Progenitor cell of endocrine pancreas (in vitro differentiated cells): ENCODE measurements at regions not wholly inside any gene's neighbourhood (a gene's known extent, or its start where the extent isn't known, plus 50 kb on each side); places are given as distances from the start of the nearest gene placed in this dataset.

Experiments used
- DNase-seq: peaks from one replicate; pipeline ENCODE4 v3.0.0; 2021; ENCODE audit warnings: low spot score; ENCODE audit not compliant: unreplicated experiment
- H3K27ac Mint-ChIP-seq: 2 replicates; pipeline ENCODE4 v1.8.0; 2021; ENCODE audit warnings: mild to moderate bottlenecking, moderate library complexity, mixed read lengths
- H3K27me3 Mint-ChIP-seq: 2 replicates; pipeline ENCODE4 v1.8.0; 2021; ENCODE audit warnings: mixed read lengths
- H3K36me3 Mint-ChIP-seq: 2 replicates; pipeline ENCODE4 v1.8.0; 2022; ENCODE audit warnings: mixed read lengths; ENCODE audit not compliant: insufficient read depth
- H3K4me1 Mint-ChIP-seq: 2 replicates; pipeline ENCODE4 v1.8.0; 2021; ENCODE audit warnings: low read depth, mixed read lengths
- H3K4me3 Mint-ChIP-seq: 2 replicates; pipeline ENCODE4 v1.8.0; 2021; ENCODE audit warnings: low read depth, mild to moderate bottlenecking, moderate library complexity, mixed read lengths
- H3K9me3 Mint-ChIP-seq: 2 replicates; pipeline ENCODE4 v1.8.0; 2021; ENCODE audit warnings: low read depth, mixed read lengths
- TF ChIP-seq, protein P1 (sequence below): fragments of 200-600 bp; sonication (generic); IDR thresholded peaks from one replicate; pipeline ENCODE4 v1.5.0; 2021; ENCODE audit warnings: antibody characterized with exemption, mild to moderate bottlenecking; ENCODE audit not compliant: unreplicated experiment

DNA sequence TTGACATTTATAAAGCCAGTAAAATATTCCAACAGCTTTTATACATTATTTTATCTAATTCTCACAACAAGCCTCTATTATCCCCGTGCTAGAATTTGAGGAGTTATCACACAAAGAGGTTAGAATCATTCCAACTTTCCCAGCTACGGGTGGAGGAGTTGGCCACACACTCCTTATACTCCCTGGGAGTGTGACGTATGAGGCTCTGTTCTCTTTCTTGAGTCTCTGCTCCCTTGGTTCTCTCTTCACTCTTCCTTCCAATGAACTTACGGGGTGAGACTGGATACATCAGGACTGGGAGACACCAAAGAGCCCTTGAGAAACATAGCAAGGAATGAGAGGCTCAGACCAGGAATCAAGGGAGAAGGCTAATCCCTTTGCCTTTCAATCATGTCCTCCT lies 185.6 kb upstream of the TAB2 start:
- no peak overlapping the region for H3K4me3 Mint-ChIP-seq
- H3K27ac Mint-ChIP-seq = no peak overlapping the region

DNA sequence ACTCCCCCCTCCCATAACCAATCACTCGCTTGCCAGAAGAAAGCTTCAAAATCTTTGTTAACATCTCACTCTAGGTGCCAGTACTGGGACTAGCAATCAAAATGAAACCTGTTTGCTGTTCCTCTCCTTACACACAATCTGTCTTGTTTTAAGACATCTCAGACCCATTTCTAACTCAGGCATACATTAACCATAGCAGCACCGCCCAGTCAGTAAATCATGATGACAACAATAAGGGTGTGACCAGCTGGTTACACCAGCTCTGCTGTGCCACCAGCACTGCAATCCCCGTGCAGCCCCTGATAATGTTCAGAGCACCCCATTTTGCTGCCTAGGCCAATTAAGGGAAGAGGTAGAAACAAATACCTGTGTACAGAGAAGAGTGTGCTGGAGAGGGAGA lies 185.2 kb upstream of the TAB2 start:
- Mint-ChIP-seq H3K27me3 (peaks cover 6% of the 10 kb centered on the region), H3K36me3 (no peaks in the 10 kb centered on the region), H3K27ac (no peak overlapping the region), H3K4me3 (no peak overlapping the region), H3K4me1 (peaks cover 19% of the 10 kb centered on the region), H3K9me3 (peaks cover 3% of the 10 kb centered on the region)
- TF ChIP-seq, protein P1, sequence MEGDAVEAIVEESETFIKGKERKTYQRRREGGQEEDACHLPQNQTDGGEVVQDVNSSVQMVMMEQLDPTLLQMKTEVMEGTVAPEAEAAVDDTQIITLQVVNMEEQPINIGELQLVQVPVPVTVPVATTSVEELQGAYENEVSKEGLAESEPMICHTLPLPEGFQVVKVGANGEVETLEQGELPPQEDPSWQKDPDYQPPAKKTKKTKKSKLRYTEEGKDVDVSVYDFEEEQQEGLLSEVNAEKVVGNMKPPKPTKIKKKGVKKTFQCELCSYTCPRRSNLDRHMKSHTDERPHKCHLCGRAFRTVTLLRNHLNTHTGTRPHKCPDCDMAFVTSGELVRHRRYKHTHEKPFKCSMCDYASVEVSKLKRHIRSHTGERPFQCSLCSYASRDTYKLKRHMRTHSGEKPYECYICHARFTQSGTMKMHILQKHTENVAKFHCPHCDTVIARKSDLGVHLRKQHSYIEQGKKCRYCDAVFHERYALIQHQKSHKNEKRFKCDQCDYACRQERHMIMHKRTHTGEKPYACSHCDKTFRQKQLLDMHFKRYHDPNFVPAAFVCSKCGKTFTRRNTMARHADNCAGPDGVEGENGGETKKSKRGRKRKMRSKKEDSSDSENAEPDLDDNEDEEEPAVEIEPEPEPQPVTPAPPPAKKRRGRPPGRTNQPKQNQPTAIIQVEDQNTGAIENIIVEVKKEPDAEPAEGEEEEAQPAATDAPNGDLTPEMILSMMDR = no peak
- no peak for DNase-seq

More for the DNA sequence above, 185.6 kb upstream of the TAB2 start:
- no peak for DNase-seq
- Mint-ChIP-seq H3K9me3 (peaks cover 4% of the 10 kb centered on the region), H3K4me1 (peaks cover 19% of the 10 kb centered on the region), H3K27me3 (peaks cover 6% of the 10 kb centered on the region), H3K36me3 (no peaks in the 10 kb centered on the region)
- TF ChIP-seq, protein P1 = no peak

DNA sequence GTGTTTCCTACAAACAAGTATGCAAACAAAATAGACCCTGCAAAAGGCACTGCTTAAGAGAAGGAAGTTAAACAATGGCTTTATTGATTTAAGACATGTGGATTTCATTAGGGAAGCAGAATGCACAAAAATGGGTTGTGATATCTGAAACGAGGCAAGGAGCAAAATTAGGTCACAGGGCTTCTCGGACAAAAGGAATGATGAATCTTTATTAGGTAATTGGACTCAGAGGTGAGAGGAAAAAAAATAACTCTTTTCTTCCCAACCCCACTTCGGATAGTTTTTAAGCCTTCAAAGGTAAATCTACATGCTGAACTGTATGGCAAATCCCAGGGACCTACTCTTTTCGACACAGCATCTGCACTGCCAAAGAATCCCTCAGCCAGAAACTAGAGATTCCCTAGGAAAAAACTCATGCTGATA lies 183.0 kb upstream of the TAB2 start:
- Mint-ChIP-seq H3K4me1 (peaks cover 19% of the 10 kb centered on the region), H3K4me3 (no peak overlapping the region), H3K27ac (no peak overlapping the region), H3K9me3 (peaks cover 3% of the 10 kb centered on the region), H3K36me3 (no peaks in the 10 kb centered on the region), H3K27me3 (peaks cover 11% of the 10 kb centered on the region)
- TF ChIP-seq, protein P1 = no peak
- no peak for DNase-seq

DNA sequence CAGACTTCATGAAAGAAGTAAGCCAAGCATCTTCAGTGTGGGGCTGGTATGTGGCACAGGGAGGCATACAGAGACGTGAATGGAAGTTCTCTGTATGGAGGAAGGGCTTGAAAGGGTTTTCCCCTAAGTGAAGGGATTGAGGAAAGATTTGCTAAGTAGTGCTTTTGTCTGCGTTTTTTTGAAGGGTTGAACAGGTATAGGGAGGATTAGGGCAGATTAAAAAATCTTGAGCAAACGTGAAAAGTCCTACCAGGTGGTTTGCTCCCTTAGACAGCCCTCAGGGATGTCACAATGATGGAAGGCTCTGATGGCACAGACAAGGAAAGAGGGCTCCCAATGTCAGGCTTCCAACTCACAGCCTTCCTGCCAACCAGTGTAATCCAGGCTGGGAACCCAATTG lies 181.7 kb upstream of the TAB2 start:
- Mint-ChIP-seq H3K9me3 (peaks cover 3% of the 10 kb centered on the region), H3K36me3 (no peaks in the 10 kb centered on the region), H3K27ac (no peak overlapping the region), H3K4me1 (peaks cover 23% of the 10 kb centered on the region), H3K27me3 (peaks cover 11% of the 10 kb centered on the region), H3K4me3 (no peak overlapping the region)
- no peak for DNase-seq
- TF ChIP-seq, protein P1 = no peak

DNA sequence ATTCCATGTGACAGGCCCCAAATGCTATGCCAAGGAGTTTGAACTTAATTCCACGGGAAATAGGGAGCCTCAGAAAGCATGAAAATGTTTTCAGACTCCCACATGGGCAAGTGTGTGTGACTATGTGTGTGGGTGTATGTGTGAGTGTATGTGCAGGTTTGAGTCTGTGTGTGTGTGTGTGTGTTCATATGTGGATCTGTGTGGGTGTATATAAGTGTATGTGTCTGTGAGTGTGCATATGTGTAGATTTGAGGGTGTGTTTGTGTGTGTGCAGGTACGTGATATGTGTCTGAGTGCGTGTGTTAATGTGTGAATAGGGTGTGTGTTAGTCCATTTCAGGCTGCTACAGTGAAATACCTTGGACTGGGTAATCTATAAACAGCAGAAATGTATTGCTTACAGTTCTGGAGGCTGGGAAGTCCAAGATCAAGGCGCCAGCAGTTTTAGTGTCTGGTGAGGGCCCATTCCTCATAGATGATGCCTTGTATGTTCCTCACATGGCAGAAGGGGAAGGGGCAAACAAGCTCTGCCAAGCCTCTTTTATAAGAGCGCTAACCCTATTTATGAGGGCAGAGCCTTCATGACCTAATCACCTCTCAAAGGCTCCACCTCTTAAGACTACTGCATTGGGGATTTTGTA lies 181.1 kb upstream of the TAB2 start:
- Mint-ChIP-seq H3K36me3 (no peaks in the 10 kb centered on the region), H3K4me3 (no peak overlapping the region)
- TF ChIP-seq, protein P1 = no peak

More for the DNA sequence above, 181.1 kb upstream of the TAB2 start:
- Mint-ChIP-seq H3K27ac (no peak overlapping the region), H3K9me3 (peaks cover 3% of the 10 kb centered on the region), H3K27me3 (peaks cover 11% of the 10 kb centered on the region), H3K4me1 (peaks cover 25% of the 10 kb centered on the region)
- no peak for DNase-seq
